OCI-LY7 (cell line): ENCODE measurements at regions not wholly inside any gene's neighbourhood (a gene's known extent, or its start where the extent isn't known, plus 50 kb on each side); places are given as distances from the start of the nearest gene placed in this dataset.

Experiments
- BruUV-seq: library from RNA; stranded (reverse); fragments of 400-500 nt; replicated peaks from 2 replicates; lab custom pipeline; 2021; lab: Mats Ljungman, UMichigan
- CTCF ChIA-PET: fragments of 300-600 bp; sonication (Branson Sonifier 250); formaldehyde crosslinking; loops from one replicate; lab custom pipeline; 2022; ENCODE audit warnings: antibody characterized with exemption; ENCODE audit not compliant: unreplicated experiment; lab: Charles Lee
- POLR2A ChIA-PET: fragments of 300-600 bp; sonication (Branson Sonifier 250); formaldehyde crosslinking; loops from one replicate; lab custom pipeline; 2022; ENCODE audit warnings: antibody characterized with exemption; lab: Charles Lee
- DNase-seq: peaks from one replicate; pipeline ENCODE4 v3.0.0-alpha.2; 2015; ENCODE audit warnings: low spot score
- H2AFZ ChIP-seq: fragments of 200-600 bp; sonication (generic), shearing (Covaris generic); 2 replicates; pipeline ENCODE4 v1.6.1; 2014; ENCODE audit warnings: mild to moderate bottlenecking, antibody characterized with exemption, low read length, moderate library complexity
- H3K27ac ChIP-seq: fragments of 200-600 bp; sonication (generic); 2 replicates; pipeline ENCODE4 v1.5.1; 2014; ENCODE audit warnings: mixed run types, low read depth, mild to moderate bottlenecking, moderate library complexity, low read length, inconsistent platforms; ENCODE audit not compliant: poor library complexity, severe bottlenecking
- H3K36me3 ChIP-seq: fragments of 200-600 bp; sonication (generic); 2 replicates; pipeline ENCODE4 v1.6.1; 2014; ENCODE audit warnings: mild to moderate bottlenecking, antibody characterized with exemption, low read length, moderate library complexity, mixed read lengths; ENCODE audit not compliant: insufficient read depth
- H3K4me1 ChIP-seq: fragments of 200-600 bp; sonication (generic); 2 replicates; pipeline ENCODE4 v1.5.1; 2014; ENCODE audit warnings: mild to moderate bottlenecking, low read length; ENCODE audit not compliant: insufficient read depth, poor library complexity, severe bottlenecking
- H3K4me2 ChIP-seq: fragments of 200-600 bp; sonication (generic); 2 replicates; pipeline ENCODE4 v1.6.1; 2014; ENCODE audit warnings: mild to moderate bottlenecking, low read length
- H3K4me3 ChIP-seq: fragments of 200-600 bp; sonication (generic); 2 replicates; pipeline ENCODE4 v1.5.1; 2014; ENCODE audit warnings: mild to moderate bottlenecking, low read depth, low read length; ENCODE audit not compliant: poor library complexity, severe bottlenecking
- H3K79me2 ChIP-seq: fragments of 200-600 bp; sonication (generic); 2 replicates; pipeline ENCODE4 v1.6.1; 2016; ENCODE audit warnings: low read depth, mild to moderate bottlenecking, low read length, moderate library complexity, mixed read lengths; ENCODE audit not compliant: insufficient read depth
- H3K9me2 ChIP-seq: fragments of 200-600 bp; sonication (generic); 2 replicates; pipeline ENCODE4 v1.6.1; 2016; ENCODE audit warnings: mild to moderate bottlenecking, low read length, mixed read lengths; ENCODE audit not compliant: insufficient read depth
- H3K9me3 ChIP-seq: fragments of 200-600 bp; sonication (generic); 2 replicates; pipeline ENCODE4 v1.6.1; 2014; ENCODE audit warnings: mild to moderate bottlenecking, mixed run types, low read length, mixed read lengths
- H4K20me1 ChIP-seq: fragments of 200-600 bp; sonication (generic); 2 replicates; pipeline ENCODE4 v1.6.1; 2014; ENCODE audit warnings: mild to moderate bottlenecking, antibody characterized with exemption, low read length, moderate library complexity, mixed read lengths; ENCODE audit not compliant: insufficient read depth
- EZH2phosphoT487 ChIP-seq: fragments of 200-600 bp; sonication (generic); IDR thresholded peaks from 2 replicates; pipeline ENCODE4 v1.6.1; 2018; ENCODE audit warnings: low read depth, borderline replicate concordance, mild to moderate bottlenecking, mixed run types, antibody characterized with exemption, low read length, moderate library complexity, mixed read lengths
- intact Hi-C: fragments of 100-400 bp; cut with micrococcal nuclease; formaldehyde crosslinking; loops from one replicate; pipeline ENCODE4 v1.10.0; 2022; ENCODE audit not compliant: unreplicated experiment
- TF ChIP-seq, protein P1 (sequence below): fragments of 200-600 bp; sonication (generic); conservative IDR thresholded peaks from 2 replicates; pipeline ENCODE4 v1.5.1; 2014; ENCODE audit warnings: mild to moderate bottlenecking, antibody characterized with exemption, low read length, moderate library complexity, mixed read lengths

DNA sequence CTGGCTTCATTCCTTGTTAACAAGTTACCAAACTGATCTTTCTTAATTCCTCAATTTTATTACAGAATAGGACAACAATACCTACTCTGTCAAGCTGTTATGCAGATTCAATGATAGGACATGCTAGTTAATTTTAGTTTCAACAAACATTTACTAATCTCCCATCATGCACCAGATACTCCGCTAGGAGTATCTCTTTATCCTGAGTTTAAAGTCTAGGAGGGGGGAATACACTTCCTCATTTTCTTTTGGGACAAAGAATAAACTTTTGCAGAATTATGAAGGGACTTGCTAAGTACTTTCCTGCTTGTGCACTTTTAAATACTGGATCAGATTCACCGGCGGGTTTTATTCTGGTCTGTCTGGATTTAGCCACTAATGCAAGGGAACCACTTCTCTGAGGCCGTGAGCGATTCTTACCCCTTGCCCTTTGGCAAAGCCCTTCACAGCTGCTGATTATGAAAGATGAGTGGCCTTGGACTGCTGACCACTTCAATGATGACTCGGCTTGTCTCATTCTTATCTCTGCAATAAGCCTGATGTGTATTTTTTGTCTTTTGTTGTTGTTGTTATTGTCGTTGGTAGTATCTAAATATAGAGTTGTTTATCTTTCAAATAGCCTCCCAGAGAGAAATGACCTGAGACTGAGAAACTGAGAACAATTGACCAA lies 73.9 kb downstream of the RMI1 start:
- no peak overlapping the region for H3K27ac ChIP-seq
- H3K9me2 ChIP-seq, result no peaks in the 10 kb centered on the region
- ChIA-PET POLR2A (no interaction called here), CTCF (no interaction called here)
- H3K36me3 ChIP-seq, result no peaks in the 10 kb centered on the region
- DNase-seq, result no peak
- intact Hi-C loops, result loop anchor here (10.0 kb wide), 1 partner anchor 60 kb away; no protein-coding TSS in a partner anchor
- no peak overlapping the region for H2AFZ ChIP-seq
- TF ChIP-seq, protein P1, sequence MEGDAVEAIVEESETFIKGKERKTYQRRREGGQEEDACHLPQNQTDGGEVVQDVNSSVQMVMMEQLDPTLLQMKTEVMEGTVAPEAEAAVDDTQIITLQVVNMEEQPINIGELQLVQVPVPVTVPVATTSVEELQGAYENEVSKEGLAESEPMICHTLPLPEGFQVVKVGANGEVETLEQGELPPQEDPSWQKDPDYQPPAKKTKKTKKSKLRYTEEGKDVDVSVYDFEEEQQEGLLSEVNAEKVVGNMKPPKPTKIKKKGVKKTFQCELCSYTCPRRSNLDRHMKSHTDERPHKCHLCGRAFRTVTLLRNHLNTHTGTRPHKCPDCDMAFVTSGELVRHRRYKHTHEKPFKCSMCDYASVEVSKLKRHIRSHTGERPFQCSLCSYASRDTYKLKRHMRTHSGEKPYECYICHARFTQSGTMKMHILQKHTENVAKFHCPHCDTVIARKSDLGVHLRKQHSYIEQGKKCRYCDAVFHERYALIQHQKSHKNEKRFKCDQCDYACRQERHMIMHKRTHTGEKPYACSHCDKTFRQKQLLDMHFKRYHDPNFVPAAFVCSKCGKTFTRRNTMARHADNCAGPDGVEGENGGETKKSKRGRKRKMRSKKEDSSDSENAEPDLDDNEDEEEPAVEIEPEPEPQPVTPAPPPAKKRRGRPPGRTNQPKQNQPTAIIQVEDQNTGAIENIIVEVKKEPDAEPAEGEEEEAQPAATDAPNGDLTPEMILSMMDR, result no peak
- TF ChIP-seq EZH2phosphoT487, result no peak
- no TSS peak for BruUV-seq
- H4K20me1 ChIP-seq, result no peaks in the 10 kb centered on the region
- no peaks in the 10 kb centered on the region for H3K79me2 ChIP-seq
- no peak overlapping the region for H3K4me2 ChIP-seq
- H3K9me3 ChIP-seq, result no peaks in the 10 kb centered on the region
- no peak overlapping the region for H3K4me3 ChIP-seq
- H3K4me1 ChIP-seq, result no peaks in the 10 kb centered on the region

DNA sequence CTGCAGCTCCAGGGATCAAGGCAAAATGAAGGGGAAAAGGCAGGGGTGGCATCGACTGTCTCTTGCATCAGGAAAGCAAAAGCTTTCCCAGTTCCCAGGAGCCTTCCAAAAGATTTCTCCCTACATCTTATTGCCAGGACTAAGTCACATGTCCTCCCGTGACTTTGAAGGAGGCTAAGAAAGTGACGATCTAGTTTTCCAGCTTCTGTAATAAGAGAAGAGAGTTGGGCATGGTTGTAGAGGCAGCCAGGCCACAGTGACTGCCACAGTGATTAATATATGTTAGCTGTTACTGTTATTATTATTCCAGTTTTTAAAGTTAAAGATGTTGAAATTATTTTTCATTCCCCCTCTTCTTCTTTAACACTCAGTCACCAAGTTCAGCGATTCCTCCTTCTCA lies 77.1 kb downstream of the RMI1 start:
- POLR2A ChIA-PET, result no interaction called here
- no peak overlapping the region for H3K27ac ChIP-seq
- BruUV-seq, result no TSS peak
- no peaks in the 10 kb centered on the region for H3K36me3 ChIP-seq
- no peak overlapping the region for H3K4me3 ChIP-seq
- intact Hi-C loops, result loop anchor here (10.0 kb wide), 1 partner anchor 57 kb away; no protein-coding TSS in a partner anchor
- H3K79me2 ChIP-seq, result no peaks in the 10 kb centered on the region
- H3K9me3 ChIP-seq, result no peaks in the 10 kb centered on the region
- no peaks in the 10 kb centered on the region for H3K4me1 ChIP-seq
- H2AFZ ChIP-seq, result no peak overlapping the region
- TF ChIP-seq, protein P1, result no peak
- no peak for TF ChIP-seq EZH2phosphoT487
- CTCF ChIA-PET, result no interaction called here
- DNase-seq, result no peak
- H4K20me1 ChIP-seq, result no peaks in the 10 kb centered on the region
- H3K4me2 ChIP-seq, result no peak overlapping the region
- H3K9me2 ChIP-seq, result no peaks in the 10 kb centered on the region

DNA sequence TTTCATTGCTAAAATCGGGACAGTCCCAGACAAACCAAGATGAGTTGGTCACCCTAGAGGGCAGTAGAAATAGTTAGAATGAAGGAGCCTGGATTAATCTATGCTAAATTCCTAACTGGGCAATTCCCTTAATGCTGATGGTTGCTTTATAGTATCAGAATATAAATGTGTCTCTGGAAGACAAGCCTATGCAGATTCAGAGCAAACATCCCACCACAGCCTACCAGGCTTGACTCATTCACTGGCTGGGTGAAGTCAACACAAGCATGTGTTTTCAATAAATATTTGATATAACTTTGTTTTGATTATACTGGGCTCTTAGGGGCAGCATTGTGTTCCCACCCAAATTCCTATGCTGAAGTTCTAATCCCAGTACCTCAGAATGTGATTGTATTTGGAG lies 79.3 kb downstream of the RMI1 start:
- Histone ChIP-seq H3K79me2 (no peaks in the 10 kb centered on the region), H2AFZ (no peak overlapping the region), H3K27ac (no peak overlapping the region), H3K9me3 (no peaks in the 10 kb centered on the region), H4K20me1 (no peaks in the 10 kb centered on the region), H3K4me2 (no peak overlapping the region), H3K4me3 (no peak overlapping the region), H3K36me3 (no peaks in the 10 kb centered on the region), H3K9me2 (no peaks in the 10 kb centered on the region), H3K4me1 (no peaks in the 10 kb centered on the region)
- intact Hi-C loops, result loop anchor here (10.0 kb wide), 1 partner anchor 55 kb away; no protein-coding TSS in a partner anchor
- POLR2A ChIA-PET, result no interaction called here
- TF ChIP-seq, protein P1, result no peak
- TF ChIP-seq EZH2phosphoT487, result no peak
- CTCF ChIA-PET, result no interaction called here
- no peak for DNase-seq
- BruUV-seq, result no TSS peak
